ENCODE measurements at regions not wholly inside any gene's neighbourhood (a gene's known extent, or its start where the extent isn't known, plus 50 kb on each side); places are given as distances from the start of the nearest gene placed in this dataset.

DNA sequence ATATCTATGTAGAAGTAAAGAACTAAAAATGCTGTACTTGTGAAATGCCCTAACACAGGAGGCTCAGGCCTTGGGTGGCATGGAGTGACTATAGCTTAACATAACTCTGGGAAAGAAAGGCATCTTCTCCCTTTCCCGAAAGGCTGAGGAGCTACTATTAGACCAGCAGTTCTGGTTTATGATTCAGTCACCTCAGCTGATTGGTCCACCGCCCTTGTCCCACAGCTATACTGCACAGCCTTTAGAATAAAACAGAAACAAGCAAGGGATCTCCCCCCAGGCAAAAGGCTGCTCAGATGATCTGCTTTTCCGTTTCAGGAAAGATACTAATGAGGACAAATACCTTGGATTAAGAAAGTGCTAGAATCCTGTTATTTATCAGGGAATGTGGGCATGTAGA, 171.3 kb downstream of the SNCA start:
- peak in 1 of 2 donors; percentile 13 for ATAC-seq

DNA sequence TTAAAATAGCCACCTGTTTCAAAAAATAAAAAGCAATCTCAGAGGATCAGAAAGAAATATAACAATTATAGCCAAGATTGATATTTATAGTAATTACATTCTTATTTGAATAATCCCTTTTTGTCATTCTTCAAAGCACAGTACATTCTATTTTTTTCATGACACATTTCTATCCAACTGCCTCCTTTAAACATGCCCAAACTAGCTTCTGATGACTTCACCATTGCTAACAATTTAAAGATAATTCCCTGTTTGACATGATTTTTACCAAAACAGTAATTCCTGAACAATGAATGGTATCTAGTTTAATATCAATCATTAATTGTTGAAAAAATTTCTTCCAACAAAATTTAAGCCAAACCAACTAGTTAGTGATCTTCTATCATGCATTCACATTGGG, 172.4 kb downstream of the SNCA start:
- ATAC-seq, result no peak

DNA sequence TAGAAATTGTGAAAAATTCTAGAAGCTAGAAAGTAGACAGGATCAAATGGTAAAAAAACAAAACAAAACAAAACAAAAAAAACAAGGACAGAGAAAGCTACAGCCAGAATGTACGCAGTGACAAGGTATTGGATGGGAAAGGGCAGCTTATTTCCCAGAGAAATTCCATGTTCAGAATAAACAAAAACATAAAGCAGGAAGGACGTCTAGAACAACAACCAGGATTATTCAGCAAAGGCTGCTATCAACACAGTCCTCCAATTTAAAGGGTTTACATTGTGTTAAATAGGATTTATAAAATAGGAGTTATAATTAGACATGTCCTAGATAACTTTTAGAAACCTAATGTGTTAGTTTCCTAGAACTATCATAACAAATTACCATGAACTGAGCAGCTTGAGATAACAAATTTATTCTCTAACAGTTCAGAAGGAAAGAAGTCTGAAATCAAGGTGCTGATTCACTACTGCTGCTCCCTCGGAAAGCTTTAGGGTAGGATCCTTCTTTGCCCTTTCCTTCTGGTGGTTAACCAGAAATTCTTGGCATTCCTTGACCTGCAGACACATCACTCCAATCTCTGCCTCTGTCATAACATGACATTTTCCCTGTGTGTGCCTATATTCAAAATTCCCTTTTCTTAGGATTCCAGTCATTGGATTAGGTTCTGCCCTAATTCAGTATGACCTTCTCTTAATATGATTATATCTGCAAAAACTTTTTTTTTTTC, 175.6 kb downstream of the SNCA start:
- ATAC-seq, result no peak

DNA sequence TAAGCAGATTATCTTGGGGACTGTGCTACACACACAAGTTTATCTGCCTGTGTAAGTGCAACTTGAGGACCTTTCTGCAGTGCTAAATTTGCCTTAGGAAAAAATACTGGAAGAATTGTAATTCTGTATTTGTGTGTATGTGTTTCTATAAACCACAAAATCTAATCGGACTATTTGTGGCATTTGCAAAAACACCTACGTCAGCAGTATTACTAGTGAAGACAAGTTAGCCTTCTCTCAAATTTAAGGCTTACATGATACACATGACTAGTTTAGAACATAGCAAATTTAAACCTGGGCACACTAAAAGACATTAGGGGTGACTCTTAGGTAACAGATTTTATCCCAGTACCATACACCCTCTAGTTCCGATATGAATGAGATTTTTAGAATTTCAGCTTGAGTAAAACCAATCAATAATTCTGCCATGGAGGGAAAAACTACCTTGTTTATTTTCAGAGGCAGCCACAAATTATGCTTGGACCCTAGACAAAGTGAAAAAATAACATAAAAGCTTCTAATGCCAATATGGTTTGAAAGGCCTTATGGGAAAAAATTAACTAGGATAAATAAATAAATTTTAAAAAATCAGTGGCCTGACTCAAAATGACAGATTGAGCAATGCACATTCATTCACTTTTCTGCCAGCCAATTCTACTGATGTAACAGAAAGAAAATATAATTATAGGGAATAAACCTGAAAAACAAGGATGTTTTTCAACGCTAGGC, 176.4 kb downstream of the SNCA start:
- no peak for ATAC-seq

DNA sequence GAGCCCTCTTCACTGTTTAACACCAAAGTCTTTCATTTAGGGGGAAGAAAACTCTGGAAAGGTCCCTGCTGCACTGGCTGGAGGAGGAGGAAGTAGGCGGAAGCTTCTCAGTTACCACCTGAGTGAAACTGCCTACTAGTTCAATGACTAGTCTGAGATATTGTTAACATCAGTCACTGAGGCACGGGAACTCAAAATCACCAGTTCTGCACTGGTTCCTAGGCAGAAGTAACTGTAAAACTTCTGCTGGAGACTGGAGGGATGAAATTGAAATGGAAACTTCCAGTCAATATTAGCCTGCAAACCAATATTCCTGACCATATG, 178.3 kb downstream of the SNCA start:
- no peak for ATAC-seq

DNA sequence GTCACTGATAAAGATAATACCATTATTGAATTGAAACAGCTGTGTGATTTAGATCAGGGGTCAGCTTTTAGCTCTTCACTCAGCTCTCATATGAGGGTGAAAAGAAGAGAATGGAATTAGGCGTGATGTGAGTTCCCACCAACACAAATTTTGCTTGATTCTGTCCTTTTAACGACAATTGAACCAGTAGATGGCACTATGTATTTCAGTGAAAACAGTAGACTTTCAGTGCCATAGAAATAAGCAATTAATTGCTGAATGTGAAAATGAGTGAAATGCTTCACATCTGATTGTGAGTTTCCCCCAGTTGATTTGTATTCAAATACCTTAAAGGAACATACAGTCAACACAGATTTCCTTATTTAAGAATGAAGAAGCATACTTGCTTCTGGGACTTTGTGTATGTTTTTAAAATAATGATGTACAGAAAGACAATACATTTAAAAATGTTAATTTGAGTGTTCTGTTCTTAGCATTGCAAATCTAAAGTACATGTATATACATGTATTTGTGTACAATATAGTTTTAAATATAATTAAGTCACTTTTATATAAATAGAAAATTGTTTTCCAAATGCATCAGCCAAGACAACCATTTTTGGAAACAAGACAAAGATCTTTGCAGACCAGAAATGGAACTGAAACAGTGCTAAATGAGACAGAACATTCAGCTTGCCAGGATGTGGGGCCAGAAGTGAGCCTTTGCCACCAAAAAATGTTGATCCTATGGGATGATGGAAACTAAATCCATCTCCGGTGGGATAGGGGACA, 178.8 kb downstream of the SNCA start:
- ATAC-seq, result no peak

DNA sequence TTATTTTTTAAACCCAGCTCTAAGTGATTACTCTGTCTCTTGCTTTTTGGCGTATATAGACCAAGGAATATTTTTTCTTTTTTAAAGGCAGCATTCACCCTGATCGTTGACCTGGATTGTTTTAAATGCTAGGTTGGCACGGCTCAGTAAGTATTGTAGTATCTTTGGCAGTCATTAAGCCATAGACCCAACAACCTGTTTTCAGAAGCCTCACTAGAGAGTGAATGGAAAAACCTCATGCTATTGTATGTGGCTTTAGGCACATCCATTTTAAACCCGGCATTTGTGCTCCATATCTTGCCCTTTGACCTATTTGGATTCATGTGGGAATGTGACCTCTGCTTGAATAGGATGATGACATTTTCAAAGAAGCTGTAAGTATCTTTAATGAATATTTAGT, 183.9 kb downstream of the SNCA start:
- no peak for ATAC-seq

DNA sequence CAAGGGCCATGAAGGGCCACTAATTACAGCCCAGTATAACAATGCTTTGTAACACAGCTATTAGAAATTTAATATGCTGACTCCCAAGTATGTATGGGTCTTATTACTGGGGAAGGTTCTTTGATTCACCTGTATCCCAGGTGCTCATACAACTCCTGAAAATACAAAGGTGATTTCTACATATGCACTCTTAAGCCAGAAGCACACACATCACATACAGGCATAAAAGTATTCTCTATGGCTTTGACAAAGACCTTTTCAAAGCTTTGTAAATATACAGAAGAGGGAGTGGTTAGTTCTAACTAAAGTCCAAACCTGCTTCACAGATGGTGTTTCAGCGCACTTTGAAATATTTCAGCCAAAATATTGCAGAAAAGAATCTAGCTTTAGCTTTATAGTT, 191.5 kb downstream of the SNCA start:
- no peak for ATAC-seq

DNA sequence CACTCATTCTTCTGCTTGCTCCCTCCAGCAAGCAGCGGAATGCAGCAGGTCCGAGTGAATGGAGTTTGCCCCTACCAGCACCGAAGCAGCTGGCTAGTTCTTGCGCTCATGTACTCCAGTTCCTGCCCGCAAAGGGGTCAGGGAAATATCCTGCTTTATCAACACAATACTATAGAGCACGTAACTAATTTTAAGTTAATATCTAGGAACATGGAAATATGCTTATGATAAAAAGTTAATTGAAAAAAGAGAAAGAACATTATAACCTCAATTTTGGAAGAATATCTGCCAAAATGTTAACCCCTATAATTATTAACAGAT, 195.6 kb downstream of the SNCA start:
- no peak for ATAC-seq

DNA sequence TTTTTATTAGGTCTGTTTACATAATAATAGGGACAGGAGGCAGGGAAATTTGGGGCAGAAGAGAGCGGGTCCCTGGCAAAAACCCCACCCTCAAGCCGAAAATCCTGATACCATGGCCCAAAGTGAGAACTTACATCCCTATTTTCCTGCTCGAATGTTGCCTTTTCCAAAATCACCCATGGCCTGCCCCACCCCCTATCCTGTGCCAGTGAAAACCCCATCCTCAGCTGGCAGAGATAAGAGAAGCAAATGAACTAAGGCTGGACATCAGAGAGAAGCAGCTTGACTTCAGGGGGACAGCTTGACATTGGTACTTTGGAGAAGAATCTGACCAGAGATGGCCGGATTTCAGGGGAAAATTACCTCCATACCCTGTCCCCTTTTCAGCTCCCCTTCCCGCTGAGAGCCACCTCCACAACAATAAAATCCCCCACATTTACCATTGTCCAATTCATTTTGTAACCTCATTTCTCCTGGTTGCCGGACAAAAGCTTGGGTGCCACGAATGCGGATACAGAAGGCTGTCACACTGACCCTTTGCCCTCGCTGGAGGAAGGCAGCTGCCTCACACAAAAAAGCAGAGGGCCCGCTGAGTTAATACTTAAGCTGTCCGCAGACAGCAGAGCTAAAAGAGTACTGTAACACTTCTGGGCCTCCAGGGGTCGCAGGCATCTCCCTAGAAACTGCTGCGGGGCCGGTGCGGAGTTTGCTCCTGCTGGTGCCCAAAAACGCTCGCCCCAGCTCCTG, 196.2 kb downstream of the SNCA start:
- ATAC-seq, result no peak

DNA sequence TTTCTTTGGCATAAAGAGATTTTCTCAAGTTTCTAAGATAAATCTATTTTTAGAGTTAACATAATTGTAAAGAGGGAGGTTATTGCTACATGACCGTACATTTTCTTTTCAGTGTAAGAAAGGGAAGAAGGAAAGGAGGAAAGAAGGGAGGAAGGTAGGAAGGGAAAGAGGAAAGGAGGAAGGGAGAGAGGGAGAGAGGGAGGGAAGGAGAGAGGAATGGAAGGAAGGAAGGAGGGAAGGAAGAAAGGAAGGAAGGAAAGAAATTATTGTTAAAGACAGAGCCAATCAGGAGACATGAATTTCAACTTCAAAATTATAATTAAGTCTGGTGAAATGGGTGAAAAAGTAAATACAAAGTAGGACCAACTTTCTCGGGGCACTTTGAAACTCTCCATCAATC, 197.6 kb downstream of the SNCA start:
- ATAC-seq, result no peak

DNA sequence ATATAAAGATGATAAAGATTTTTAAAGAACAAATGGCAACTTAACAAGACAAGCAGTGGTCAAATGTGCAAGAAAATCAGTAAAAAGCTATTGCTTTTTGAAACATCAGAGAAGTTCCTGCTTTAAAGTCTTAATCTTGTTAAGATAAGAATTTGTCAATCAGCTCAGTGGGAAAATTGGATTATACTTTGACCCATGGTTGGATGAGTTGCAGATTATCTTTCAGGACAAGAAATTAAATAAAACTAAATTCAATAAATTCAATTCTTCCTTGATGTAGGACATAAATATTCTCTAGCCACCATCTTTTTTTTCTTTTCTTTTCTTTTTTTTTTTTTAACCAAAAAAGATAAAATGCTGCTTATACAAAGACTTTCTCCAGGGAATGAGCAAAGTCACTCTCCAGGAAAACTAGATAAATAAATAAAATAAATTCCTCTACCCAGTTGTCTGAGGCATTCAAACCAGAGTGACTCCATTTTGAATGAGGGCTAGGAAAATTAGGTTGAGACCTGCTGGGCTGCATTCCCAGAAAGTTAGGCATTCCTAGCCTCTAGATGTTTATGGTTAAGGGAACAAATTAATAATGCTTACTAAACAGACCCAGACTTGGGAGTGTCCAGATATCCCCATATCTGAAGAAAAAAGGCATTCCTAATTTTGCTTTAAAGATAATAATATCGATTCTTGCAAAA, 211.2 kb downstream of the SNCA start:
- no peak for ATAC-seq

DNA sequence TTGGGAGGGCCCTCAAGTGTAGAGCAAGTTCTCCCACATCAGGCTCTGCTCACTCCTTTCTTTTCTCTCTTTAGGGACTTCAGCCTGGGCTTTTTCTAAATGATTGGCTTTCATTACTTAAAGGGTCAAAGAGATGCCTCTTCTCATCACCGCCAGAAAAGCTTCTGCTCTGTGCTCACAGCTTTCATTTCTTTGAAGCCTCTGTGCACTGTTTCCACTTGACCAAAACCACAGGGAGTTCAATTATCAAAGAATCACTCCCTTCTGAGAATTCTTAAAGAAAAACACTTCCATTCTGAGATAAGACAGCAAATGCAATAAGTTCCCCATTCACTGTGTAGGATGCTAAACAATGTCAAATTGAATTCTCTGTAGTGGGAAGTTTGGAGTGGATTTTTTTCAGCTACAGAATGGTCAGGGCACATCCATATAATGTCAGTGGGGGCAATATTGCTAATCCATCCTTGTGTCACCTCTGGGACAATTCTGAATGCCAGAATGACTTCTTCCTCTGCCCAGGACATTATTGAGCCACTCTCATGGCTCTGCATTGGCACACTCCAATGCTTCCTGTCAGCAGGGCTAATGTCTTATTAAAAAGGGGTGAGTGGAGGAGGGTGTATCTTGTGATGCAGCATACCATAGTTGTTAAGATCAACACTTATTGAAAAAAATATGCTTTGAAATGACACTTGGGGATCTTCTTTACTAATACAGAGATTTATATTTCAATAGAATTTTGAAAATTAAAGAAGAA, 217.6 kb downstream of the SNCA start:
- ATAC-seq, result no peak

DNA sequence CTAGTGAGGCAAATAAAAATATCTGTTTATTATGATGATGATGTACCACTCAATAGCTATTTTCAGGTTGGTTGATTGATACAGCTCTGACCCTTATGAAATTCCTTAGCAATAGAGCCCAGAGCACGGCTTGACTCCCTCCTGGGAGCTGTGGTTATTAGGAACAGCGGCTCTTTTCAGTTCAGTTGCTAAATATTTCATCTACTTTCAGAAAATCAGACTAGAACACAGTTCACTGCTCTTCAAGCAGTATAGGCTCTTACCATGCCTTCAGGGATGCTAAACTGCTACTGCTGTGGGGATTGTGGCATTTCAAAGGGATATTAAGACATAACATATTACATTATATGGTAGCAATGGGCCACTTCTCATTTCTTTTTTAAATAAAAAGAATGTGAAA, 218.8 kb downstream of the SNCA start:
- no peak for ATAC-seq

DNA sequence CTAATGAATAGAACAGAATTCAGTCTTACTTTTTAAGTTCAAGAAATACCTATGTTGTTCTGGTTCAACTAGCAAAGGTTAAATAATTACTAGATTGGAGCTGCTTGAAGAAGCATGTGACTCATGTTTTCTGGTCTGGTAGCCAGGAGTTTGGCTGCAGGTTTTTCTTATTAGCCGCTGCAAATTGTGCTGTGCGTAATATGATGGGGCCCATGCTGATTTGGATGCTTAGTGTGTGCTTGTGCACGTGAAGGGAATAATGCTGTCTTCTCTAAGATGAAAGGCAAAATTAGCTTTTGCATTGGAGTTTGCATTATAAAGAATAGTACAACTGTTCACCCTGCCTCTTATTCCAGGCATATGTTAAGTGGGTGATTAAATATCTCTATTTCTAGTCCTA, 219.6 kb downstream of the SNCA start:
- no peak for ATAC-seq

DNA sequence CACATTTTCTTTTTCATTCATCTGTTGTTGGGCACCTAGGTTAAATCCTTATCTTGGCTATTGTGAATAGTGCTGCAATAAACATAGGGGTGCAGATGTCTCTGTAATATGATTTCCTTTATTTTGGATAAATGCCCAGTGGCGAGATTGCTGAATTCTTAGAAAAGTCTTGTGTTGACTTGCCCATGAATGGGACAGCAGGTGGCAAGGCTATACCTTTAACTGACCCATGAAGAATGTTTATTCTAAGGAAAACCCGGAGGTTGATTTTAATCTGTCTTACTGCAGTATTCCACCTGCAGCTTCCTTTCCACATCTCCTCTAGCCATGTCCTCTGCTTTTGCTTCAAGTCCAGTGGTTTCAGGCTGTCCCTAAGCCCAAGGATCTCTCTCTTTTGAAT, 220.6 kb downstream of the SNCA start:
- no peak for ATAC-seq

DNA sequence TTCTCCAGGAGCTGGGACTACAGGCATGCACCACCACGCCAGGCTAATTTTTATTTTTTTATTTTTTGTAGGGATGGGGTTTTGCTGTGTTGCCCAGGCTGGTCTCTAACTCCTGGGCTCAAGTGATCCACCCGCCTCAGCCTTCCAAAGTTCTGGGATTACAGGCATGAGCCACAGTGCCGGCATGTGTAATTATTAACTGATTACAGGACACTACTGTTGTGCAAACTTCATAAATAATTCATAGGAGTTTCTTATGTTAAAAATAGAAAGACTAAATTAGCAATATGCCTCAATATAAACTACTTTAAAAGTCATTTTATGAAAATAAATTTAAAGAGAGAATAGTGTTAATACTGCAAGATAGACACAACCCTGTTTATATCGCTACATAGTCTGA, 221.9 kb downstream of the SNCA start:
- ATAC-seq, result no peak

DNA sequence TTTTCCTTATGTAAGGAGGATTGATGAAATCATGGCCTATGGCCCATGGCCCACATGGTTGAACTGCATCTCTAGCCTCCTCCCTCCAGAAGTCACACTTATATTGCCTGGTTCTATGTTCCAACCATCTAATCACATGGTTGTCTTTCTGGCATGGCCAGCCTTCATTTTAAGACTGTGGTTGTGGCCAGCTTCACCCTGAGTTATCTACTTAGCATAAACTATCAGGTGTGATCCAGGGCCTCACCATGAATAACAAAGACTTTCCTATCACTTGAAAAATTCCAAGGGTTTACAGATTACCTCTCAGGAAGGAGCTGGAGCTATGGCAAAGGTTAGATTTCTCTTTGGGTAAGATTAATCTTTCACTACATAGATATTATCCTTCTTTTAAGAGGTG, 222.8 kb downstream of the SNCA start:
- no peak for ATAC-seq

DNA sequence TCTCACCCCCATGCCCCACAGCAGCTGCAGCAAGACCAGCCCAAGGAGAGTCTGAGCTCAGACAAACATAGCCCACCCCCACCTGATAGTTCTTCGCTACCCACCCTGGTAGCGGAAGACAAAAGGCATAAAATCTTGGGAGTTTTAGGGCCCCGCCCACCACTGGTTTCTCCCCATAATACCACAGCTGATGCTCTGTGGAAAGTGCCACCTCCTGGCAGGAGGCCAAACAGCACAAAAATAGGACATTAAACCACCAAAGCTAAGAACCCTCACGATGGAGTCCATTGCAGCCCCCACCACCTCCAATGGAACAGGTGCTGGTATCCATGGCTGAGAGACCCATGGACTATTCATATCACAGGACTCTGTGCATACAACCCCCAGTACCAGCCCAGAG, 226.7 kb downstream of the SNCA start:
- no peak for ATAC-seq

DNA sequence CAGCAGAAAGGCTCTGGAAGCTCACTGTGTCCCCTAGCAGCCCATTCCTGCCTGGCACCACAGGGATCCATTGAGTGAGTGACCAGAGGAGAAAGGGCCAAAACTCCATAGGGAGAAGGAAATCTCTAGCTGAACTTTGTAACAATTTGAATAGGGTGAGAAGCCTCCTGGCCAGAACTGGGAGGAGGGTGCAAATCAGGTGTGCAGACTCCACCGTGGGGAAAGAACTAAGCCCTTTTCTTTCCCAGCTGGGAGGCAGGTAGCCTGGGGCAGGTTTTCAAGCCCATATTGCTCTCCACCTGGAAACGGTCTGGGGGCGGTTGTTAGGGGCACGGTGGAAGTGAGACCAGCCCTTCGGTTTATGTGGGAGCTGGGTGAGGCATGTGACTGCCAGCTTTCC, 227.2 kb downstream of the SNCA start:
- ATAC-seq, result no peak

DNA sequence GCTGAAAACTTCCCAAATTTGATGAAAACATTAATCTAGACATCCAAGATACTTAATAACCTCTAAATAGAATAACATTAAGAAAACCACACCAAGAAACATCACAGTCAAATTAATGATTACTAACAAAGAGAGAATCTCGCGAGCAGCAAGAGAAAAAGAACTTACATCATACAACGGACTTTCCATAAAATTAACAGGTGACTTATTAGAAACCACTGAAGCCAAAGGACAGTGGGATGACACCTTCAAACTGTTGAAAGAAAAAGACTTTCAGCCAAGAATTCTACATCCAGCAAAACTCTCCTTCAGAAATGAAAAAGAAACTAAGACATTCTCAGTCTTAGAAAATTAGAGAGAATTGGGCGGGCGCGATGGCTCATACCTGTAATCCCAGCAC, 232.0 kb downstream of the SNCA start:
- ATAC-seq, result no peak

DNA sequence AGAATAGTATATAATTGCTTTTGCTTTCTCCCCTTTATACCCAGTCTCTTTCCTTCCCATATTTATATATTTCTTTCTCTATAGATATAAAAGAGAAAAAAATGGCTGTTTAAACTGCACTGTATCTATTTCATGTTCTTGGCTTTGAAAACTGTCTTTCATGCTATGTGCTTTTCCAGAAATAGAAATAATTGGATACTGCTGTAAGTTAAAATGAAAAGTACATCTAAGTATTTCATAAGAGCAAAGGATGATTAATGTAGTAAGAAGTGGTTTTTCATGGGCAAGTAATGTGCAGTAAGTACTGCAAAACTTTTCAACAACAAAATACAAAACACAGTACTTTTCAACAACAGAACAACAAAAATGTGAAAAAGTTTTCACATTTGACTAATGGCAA, 237.9 kb downstream of the SNCA start:
- no peak for ATAC-seq
